ENCODE measurements at regions not wholly inside any gene's neighbourhood (a gene's known extent, or its start where the extent isn't known, plus 50 kb on each side); places are given as distances from the start of the nearest gene placed in this dataset.

- TF ChIP-seq CTCF (IDR thresholded peaks at IDR 0.05) (no peak), POLR2AphosphoS5 (IDR thresholded peaks at IDR 0.05) (no peak), POLR2A (IDR thresholded peaks at IDR 0.05) (no peak)
Measured at GRCh38 chr12:42660968-42661937, 71.7 kb upstream of the PRICKLE1 start.
